Superior temporal gyrus (tissue), 1 donor: ENCODE measurements at regions not wholly inside any gene's neighbourhood (a gene's known extent, or its start where the extent isn't known, plus 50 kb on each side); places are given as distances from the start of the nearest gene placed in this dataset.
"Not testable (repeated sequence)": the region's sequence is repeated elsewhere in the genome, so short reads cannot be mapped to it uniquely, and the experiment has no call there.

Source experiments
- DNase-seq: peaks from one replicate; pipeline ENCODE4 v3.0.0-alpha.2; 2016; ENCODE audit errors: extremely low spot score

DNA sequence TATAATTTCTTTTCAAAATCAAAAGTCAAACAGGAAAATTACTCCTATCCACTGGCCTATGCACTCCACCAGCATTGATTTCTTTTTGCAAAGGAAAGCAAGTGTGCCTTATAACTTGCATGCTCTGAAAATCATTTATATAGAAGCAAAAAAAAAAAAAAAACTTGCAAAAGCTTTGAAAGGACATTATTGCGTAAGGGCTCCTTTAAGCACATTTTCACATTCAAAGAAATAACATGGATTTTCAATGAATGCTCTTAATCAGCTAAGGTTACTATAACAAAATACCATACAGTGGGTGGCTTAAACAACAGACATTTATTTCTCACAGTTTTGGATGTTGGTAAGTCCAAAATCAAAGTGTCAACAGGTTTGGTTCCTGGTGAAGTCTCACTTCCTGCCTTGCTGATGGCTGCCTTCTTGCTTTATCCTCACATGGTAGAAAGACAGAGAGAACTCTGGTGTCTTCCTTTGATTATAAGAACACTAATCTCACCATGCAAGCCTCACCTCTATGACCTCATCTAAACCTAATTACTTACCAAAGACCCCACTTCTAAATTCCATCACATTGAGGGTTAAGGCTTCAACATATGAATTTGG, 755.2 kb upstream of the CDH10 start:
- no peak for DNase-seq

DNA sequence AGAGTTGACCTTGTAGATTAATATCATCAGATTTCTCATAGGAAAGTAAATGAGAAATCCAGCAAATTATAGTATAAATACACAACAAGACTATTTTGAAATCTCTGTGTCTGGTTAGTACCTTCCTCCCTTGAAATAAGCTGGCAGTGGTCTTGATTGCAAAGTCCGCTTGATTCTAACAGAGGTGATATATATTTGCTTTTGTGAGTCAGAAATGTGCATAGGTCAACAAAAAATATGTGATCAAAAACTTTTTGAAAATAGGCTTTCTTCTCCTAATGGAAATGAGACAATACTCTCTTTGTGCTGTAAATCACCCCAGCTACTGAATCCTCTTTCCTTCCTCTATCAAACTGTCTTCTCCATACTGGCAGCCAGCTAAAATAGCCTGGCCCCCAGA, 749.2 kb upstream of the CDH10 start:
- no peak for DNase-seq

DNA sequence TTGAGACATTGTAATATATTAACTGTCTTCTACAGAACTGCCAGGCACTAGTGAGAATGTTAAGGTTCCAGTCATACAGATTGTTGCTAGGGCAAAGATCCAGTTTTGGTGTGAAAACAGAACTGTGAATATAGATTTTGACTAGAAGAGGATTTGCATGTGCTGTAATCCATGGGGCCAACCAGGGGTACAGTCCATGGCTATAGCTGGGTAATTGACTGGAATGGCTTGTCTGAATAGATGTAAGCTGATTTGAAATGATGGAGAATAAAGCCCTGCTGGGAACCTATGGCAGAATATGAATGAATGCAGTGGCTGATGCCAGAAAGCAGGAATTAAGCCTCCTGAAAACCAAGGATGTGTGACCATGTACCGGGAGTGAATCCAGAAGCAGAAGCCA, 748.5 kb upstream of the CDH10 start:
- DNase-seq = no peak

DNA sequence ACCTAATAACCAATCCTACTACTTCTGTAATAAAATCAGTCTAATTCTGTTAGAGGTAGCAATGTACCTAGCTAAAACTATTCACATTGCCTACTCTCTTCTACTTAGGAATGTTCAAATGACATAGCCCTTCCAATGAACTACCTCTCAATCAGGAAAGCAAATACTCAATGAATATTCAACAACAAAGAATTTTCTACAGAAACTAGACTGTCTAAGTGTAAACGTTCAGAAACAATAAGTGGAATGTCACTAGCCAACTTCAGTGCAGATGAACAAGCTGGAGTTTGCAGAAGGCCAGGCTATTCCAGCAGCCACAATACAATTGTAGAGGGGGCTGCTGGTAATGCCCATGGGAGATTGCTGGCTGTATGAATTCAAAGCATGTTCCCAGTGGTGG, 743.2 kb upstream of the CDH10 start:
- no peak for DNase-seq

DNA sequence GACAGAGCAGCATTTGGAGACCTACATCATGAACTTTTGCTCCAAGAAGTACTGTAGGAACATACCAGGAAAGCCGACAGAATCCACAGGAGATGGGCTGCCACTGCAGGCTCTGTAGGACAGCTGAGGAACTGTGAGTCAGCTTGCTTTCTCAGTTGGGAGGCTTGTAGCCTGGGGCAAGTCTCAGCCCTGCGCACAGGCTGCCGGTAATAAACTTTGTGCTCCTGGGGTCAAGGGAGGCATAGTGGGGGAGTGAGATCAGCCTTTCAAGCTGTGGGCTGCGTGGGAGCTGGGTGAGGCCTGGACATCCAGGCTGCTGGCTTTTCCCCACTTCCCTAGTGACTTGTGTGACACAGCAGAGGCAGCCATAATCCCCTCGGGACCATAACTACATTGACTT, 718.0 kb upstream of the CDH10 start:
- DNase-seq = no peak

DNA sequence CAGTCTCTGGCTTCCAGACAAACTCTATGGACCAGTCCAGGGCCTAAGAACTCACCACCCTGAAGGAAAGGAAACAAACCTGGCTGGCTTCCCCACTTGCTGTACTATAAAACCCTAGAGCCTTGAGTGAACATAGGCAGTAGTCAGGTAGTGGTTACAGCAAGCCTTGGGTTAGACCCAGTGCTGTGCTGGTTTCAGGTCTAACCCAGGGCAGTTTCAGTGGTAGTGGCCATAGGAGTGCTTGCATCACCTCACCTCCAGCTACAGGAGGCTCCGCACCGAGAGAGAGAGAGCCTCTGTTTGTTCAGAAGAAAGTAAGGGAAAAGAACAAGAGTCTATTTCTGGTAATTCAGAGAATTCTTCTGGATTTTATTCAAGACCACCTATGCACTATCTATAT, 714.1 kb upstream of the CDH10 start:
- DNase-seq = no peak

DNA sequence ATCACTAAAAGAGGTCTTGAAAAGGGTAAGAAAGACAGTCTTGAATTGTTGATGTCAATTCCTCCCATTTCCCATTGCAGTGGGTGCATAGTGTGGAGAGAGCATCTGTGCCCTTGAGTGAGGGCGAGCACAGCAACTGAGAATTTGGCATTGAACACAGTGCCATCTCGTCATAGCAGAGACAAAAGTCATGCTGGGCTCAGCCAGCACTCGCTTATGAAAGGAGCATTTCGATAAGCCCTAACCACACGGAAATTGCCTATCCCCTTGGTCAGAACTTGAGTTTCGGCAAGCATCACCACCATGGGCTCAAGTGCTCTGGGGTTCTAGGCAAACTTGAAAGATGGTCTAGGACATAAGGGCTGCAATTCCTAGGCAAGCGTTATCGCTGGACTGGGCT, 712.8 kb upstream of the CDH10 start:
- no peak for DNase-seq

DNA sequence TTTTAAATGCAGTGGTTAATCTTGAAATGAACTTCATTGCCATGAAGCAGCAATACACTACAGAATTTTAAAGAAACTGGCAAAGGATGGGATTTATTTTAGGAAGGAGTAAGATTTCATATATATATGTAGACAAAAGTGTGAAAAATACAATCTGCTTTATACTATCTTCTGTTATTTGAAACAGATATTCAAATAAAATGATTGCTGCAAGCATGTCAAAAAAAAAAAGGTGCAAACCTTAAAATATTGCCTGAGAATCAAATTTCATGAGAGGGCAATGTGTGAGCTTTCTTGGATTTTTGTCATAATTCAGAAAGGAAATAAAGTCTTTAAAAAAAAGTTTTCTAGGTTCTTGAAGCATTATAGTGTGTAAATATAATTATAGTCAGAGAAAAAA, 705.0 kb upstream of the CDH10 start:
- peak; percentile 11 for DNase-seq

DNA sequence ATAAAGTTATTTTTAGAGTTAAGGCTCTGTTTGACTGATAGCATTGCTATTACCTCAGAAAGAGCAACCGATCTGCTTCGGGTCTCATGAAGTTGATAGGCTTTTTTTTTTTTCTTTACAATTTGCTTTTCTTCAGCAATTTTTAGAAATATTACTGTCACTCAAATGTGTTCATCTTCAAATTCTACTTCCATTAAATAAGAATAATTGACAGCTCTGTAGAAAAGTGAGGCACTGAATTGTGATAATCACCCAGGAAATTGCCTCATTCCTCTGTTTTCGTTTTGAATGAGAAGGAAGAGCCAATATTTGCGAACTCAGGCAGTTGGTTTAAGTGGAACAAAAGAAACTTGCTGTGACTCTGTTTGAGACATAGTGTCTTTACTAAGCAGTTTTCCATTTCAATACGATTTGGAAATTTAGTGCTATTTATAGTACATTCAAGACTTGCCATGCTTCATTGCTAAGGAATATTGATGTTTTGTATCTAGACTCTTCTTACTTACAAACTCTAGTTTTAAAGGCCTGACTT, 700.5 kb upstream of the CDH10 start:
- no peak for DNase-seq

DNA sequence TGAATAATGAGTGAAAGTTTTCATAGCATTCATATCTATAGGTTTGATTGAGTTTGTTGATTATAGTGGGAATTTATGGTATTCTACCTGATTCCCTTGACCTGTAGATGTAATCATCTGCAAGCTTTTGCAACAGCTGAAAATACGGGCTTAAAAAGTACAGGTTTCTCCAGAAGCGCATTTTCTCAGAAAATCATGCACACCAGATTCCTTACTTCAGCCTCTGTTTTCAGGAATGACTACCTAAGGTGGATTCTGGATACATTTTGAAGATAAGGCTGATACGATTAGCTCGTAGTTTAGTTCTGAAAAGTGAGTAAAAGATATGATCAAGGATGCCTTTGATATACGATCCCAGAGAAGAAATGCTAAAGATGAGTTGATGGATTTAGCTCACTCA, 694.8 kb upstream of the CDH10 start:
- DNase-seq = no peak

DNA sequence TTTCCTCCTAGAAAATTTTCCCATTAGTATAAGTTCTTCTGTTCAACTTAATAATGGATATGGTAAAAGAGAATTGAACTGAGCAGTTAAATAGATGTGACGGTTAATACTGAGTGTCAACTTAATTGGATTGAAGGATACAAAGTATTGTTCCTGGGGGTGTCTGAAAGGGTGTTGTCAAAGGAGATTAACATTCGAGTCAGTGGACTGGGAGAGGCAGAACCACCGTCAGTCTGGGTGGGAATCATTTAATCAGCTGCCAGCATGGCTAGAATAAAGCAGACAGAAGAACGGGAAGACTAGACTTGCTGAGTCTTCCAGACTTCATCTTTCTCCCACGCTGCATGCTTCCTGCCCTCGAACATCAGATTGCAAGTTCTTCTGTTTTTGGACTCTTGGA, 689.6 kb upstream of the CDH10 start:
- no peak for DNase-seq

DNA sequence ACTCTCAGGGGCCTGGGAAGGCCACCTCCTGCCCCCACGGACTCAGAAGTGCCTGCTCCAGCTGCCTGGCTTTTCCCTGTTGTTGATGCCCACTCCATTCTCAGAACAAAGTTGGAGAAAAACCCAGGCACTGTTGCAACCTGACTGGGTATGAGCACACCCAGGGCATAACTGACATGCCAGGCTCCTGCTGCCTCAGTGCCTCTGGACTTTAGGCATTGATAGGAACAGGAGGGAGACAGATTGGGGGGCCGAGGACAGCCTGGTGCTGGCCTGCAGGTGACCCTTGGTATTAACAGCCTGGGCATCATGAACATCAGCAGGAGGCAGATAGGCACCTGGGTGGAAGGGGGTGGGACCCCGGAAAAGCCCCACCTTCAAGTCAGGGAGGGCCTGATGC, 685.9 kb upstream of the CDH10 start:
- DNase-seq = no peak

DNA sequence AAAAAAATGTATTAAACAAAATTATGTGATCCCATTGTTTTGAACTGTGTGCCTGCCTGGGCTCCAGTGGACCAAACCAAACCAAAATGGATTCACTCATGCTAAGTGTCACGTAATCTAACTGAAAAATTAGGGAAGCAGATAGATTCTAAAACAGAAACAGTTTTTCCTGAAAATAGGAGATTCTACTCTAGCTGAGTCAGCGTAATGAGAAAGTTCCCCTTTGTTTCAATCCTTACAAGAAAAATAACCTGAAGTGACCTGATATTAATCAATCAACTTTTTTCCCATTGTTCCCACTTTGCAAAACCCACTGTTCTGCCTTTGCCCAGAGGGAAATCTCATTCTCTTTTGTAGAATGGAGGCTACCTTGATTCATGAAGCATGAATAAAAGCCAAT, 682.4 kb upstream of the CDH10 start:
- no peak for DNase-seq

DNA sequence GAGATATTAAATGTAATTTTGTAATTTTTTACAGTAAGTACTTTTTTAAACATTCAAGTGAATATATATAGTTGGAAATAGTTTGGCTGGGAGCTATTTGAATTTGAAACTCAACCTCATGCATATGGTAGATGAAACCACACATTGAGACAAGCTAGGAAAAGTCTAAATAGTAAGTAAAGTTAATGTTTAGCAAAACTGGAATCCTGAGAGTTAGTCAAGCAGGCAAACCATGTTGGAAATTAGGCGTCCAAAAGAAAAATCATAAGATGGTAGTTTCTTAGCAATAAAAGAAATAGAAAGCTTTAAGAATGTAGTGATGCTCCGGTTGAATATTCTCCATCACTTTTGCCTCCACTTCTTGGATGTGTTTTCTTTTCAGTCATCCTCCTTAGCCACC, 657.1 kb upstream of the CDH10 start:
- DNase-seq = no peak

DNA sequence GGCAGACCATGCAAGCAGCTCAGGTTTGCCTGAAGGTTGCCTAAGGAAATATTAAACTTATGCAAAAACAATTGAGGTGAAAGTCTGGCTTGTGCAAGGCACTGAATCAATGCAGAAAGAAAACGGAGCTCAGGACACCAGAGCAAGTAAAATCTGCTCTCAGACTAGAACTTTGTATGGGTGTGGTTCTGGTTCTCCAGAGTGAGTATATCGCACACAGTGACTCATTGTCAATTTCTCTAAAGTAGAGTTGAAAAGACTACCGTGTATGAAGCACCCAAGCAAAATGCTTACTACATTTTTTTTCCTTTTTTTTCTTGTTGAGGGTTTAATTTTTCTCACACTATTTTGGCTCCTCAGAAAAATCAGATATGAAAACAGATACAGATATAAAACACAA, 650.3 kb upstream of the CDH10 start:
- DNase-seq = no peak

DNA sequence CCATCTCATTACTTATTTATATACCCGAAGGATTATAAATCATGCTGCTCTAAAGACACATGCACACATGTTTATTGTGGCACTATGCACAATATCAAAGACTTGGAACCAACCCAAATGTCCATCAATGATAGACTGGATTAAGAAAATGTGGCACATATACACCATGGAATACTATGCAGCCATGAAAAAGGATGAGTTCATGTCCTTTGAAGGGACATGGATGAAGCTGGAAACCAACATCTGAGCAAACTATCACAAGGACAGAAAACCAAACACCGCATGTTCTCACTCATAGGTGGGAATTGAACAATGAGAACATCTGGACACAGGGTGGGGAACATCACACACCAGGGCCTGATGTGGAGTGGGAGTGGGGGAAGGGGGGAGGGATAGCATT, 645.0 kb upstream of the CDH10 start:
- DNase-seq = not testable (repeated sequence)

DNA sequence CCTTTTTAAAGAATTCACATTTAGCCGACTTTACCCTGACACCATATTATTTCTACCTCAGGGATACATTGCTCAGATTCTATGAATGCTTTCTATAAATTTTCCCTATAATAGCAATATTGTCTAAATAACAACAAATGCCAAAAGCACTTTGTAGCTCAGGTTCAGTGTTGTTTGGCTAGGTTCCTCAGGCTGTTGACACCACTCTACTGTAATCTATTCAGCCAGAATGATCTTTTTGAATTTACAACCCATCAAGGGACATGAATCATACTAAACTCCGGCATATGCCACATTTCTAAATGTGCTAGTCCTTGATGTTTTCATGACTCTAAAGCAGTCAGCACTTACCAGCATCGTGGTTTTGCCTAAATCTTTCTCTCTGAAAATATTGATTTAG, 641.5 kb upstream of the CDH10 start:
- DNase-seq = no peak

DNA sequence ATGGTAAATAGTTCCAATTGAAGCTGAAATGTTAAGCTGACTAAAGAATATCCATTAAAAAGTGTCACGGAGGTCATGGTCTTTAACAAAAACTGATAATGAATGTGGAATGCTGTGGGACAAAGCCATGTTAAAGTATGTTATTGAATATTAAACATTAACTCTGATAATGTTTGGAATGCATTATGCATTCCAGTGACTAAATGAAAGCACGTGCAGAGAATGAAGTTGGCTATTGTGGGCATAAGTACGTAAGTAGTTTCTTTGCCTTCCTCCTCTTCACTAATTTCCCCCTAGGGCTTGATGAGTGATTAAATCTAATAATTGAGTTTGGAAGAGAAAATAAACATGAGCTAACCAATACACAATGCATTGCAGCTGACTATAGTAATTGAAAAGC, 640.4 kb upstream of the CDH10 start:
- DNase-seq = no peak

DNA sequence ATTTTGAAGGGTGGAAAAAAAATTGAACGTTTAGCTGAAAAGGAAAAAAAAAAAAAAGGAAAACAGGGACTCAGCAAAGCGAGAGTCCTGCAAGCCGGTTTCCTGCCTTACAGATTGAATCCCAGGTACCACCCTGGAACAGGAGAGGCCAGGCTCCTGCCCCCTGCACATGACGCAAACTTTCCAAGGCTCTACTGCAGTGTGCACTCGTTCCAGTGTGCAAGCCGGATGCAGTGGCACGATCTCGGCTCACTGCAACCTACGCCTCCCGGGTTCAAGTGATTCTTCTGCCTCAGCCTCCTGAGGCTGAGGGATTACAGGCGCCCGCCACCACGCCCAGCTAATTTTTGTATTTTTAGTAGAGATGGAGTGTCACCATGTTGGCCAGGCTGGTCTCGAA, 618.7 kb upstream of the CDH10 start:
- DNase-seq = not testable (repeated sequence)

DNA sequence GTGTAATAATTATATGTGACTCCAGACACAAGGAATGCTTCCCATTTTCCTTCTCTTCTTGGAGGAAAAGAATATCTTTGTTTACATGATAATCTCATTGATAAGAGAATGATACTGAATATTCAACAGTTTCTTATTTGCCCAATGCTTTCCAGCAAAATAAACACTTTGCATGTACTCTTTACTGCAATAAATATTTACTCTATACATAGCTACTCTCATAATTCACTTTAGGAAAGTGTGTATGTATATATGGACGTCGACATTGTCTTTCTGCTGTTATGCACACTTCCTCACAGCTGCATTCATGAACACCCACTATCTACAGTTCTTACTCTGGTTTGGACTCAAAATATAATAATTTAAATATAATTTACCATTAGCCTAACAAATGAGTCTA, 617.4 kb upstream of the CDH10 start:
- DNase-seq = no peak

DNA sequence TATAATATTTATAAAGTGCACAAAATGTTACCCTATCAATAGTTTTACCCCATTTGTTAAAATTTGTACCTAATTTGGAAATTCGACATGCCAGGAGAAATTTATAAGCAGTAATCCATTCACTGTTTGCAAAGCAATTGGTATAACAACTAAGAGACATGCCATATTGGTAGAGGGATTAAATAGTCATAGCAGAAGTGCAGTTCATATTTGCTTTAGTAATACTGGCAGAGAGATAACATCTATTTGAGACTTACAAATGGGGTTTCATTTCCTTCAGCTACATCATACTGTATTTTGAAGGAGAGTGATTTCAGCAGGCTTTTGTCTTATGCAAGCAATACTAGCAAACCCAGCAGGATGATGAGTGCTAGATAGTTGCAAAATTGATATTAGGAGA, 610.4 kb upstream of the CDH10 start:
- no peak for DNase-seq

DNA sequence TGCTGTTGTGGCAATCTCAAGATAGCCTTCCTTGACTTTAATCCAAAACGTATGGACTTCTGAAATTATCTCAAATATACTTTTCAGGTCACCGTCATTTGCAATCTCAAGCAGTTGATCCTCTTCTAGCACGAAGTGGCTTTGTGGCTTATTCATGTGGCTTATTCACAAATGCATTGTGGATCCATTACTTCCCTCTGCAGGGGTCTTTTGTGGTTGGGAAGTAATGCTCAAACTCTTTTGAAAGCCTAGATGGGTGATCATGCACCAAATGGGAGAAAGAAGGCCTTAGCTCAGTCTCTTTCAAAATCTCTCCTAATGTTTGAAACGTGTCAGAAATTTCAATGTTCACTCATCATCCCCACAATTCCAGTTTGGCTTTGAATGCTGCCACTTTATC, 597.2 kb upstream of the CDH10 start:
- no peak for DNase-seq

DNA sequence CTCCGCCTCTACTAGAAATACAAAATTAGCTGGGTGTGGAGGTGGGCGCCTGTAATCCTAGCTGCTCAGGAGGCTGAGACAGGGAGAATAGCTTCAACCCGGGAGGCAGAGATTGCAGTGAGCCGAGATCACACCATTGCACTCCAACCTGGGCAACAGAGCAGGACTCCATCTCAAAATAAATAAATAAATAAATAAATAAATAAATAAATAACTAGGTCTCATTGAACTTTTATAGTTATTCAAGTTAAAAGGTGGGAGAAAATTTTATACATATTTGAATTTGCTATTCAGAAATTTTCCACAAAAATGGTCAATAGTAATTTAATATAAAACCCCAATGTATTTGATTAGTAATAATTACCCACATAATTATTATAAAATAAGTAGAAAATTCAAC, 593.9 kb upstream of the CDH10 start:
- DNase-seq = not testable (repeated sequence)

DNA sequence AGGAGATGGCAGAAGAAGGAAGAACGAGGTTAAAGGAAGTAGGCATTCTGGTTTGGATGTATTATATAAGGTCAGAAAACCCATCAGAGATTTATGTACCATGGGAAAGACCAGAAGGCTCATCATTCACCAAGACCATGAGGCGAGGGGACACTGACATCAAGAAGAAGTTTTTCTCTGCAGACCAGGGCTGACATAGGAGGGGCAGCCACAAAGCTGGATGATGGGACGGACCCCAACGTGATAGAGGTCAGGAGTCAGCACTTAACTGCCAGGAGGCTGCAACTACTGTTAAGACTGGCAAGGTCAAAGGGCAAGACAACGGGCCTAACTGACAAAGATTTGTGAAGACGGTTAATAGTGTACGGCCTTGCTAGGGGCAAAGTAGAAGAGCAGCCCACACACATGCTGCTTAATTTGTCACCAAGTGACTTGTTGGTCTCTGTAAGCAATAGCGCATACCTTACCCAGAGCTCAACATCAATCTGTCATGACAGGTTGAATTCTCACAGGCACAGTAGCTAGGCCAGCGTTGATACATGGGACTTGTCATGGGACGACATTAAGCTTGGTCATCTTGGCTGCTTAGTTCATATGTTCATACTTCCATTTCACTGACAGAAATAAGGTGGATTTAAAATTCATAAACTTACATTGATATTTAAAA, 579.7 kb upstream of the CDH10 start:
- no peak for DNase-seq
